ENCODE measurements at regions not wholly inside any gene's neighbourhood (a gene's known extent, or its start where the extent isn't known, plus 50 kb on each side); places are given as distances from the start of the nearest gene placed in this dataset.

DNA sequence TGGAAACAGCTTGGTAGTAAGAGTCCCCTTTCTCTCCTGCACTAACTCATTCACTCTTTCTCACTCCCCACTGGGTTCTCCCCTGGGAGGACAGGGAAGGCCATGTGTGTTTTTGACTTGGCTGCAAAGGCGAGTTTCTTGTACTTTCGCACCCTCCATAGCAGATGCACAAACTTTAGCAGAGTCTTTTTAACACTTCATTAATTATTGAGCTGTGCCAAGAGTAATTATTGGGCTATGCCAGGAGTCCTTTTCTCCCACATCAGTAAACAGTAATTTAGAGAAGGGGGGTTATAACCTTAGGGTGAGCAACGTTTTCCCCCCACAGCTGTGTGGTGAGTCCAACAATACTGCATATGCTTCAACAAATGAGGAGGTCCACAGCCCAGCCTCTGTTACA is 224.4 kb upstream of the ATP11B start:
- no peak for DNase-seq (ENCODE audit: low read depth in 1 of 2, low spot score in 1 of 2)
- no peaks in the 10 kb centered on the region for H3K27me3 ChIP-seq (ENCODE audit: insufficient read depth, poor library complexity, severe bottlenecking)
- H3K27ac ChIP-seq (replicated peaks) = no peak overlapping the region
- TF ChIP-seq, protein P1, sequence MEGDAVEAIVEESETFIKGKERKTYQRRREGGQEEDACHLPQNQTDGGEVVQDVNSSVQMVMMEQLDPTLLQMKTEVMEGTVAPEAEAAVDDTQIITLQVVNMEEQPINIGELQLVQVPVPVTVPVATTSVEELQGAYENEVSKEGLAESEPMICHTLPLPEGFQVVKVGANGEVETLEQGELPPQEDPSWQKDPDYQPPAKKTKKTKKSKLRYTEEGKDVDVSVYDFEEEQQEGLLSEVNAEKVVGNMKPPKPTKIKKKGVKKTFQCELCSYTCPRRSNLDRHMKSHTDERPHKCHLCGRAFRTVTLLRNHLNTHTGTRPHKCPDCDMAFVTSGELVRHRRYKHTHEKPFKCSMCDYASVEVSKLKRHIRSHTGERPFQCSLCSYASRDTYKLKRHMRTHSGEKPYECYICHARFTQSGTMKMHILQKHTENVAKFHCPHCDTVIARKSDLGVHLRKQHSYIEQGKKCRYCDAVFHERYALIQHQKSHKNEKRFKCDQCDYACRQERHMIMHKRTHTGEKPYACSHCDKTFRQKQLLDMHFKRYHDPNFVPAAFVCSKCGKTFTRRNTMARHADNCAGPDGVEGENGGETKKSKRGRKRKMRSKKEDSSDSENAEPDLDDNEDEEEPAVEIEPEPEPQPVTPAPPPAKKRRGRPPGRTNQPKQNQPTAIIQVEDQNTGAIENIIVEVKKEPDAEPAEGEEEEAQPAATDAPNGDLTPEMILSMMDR (IDR thresholded peaks at IDR 0.05; ENCODE audit: insufficient read depth, low read length) = no peak
- TF ChIP-seq GABPA (IDR thresholded peaks at IDR 0.05; ENCODE audit: low read depth) (no peak), POLR2AphosphoS5 (IDR thresholded peaks at IDR 0.05; ENCODE audit: low read depth) (no peak), SPI1 (IDR thresholded peaks at IDR 0.05; ENCODE audit: borderline replicate concordance, low read depth) (no peak)
- TF ChIP-seq, protein P2, sequence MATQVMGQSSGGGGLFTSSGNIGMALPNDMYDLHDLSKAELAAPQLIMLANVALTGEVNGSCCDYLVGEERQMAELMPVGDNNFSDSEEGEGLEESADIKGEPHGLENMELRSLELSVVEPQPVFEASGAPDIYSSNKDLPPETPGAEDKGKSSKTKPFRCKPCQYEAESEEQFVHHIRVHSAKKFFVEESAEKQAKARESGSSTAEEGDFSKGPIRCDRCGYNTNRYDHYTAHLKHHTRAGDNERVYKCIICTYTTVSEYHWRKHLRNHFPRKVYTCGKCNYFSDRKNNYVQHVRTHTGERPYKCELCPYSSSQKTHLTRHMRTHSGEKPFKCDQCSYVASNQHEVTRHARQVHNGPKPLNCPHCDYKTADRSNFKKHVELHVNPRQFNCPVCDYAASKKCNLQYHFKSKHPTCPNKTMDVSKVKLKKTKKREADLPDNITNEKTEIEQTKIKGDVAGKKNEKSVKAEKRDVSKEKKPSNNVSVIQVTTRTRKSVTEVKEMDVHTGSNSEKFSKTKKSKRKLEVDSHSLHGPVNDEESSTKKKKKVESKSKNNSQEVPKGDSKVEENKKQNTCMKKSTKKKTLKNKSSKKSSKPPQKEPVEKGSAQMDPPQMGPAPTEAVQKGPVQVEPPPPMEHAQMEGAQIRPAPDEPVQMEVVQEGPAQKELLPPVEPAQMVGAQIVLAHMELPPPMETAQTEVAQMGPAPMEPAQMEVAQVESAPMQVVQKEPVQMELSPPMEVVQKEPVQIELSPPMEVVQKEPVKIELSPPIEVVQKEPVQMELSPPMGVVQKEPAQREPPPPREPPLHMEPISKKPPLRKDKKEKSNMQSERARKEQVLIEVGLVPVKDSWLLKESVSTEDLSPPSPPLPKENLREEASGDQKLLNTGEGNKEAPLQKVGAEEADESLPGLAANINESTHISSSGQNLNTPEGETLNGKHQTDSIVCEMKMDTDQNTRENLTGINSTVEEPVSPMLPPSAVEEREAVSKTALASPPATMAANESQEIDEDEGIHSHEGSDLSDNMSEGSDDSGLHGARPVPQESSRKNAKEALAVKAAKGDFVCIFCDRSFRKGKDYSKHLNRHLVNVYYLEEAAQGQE (IDR thresholded peaks at IDR 0.05; ENCODE audit: insufficient replicate concordance, low read depth) = no peak
- H3K4me3 ChIP-seq (replicated peaks; ENCODE audit: insufficient read depth, low read length) = no peak overlapping the region

DNA sequence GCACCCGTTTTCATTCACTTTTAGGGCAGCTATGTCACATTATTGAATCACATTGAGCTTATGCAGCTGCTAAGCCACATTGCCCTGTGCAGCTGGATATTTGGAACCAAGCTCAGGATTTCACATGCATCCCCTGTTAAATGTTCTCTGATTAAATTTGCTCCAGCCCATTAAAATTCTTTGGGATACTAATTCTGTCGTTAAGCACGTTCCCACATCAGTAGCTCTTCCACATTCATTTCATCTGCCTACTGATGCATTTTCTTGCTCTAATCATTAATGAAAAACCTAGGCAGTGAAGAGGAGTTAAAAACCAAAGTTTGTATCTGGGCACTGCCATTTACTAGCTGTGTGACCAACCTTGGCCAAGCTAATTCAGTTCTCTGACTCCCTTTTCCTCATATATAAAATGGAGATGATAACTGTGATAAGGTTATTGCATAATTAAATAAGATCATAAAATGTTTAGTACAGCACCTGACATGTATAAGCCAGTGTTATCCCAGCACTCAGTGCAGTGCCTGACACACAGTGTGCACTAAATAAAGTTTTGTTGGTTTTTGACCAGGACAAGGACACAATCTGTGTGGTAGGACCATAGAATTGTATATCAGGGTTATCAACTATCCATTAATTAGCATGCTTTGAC is 222.2 kb upstream of the ATP11B start:
- TF ChIP-seq SPI1 (IDR thresholded peaks at IDR 0.05; ENCODE audit: borderline replicate concordance, low read depth) = no peak
- TF ChIP-seq GABPA (IDR thresholded peaks at IDR 0.05; ENCODE audit: low read depth) = no peak
- TF ChIP-seq, protein P2 (IDR thresholded peaks at IDR 0.05; ENCODE audit: insufficient replicate concordance, low read depth) = no peak
- TF ChIP-seq, protein P1 (IDR thresholded peaks at IDR 0.05; ENCODE audit: insufficient read depth, low read length) = no peak
- TF ChIP-seq POLR2AphosphoS5 (IDR thresholded peaks at IDR 0.05; ENCODE audit: low read depth) = no peak
- no peak for DNase-seq (ENCODE audit: low read depth in 1 of 2, low spot score in 1 of 2)
- no peaks in the 10 kb centered on the region for H3K27me3 ChIP-seq (ENCODE audit: insufficient read depth, poor library complexity, severe bottlenecking)
- H3K27ac ChIP-seq (replicated peaks) = no peak overlapping the region
- no peak overlapping the region for H3K4me3 ChIP-seq (replicated peaks; ENCODE audit: insufficient read depth, low read length)

DNA sequence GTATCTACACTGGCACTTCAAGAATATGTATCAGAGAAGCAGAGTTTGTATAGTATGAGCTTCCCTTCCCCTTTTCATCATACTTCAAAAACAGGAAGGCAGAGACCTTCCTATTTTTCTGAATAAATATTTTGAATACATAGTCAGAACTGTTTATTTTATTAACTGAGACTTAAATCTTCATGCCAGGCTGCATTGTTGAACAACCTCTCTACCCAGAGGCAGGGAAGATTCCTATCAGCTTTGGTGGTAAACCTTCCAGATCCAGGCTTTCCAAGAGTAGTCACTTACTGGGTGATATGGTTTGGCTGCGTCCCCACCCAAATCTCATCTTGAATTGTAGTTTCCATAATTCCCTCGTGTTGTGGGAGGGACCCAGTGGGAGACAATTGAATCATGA is 217.4 kb upstream of the ATP11B start:
- no peak overlapping the region for H3K27ac ChIP-seq (replicated peaks)
- H3K4me3 ChIP-seq (replicated peaks; ENCODE audit: insufficient read depth, low read length) = no peak overlapping the region
- H3K27me3 ChIP-seq (ENCODE audit: insufficient read depth, poor library complexity, severe bottlenecking) = no peaks in the 10 kb centered on the region
- no peak for DNase-seq (ENCODE audit: low read depth in 1 of 2, low spot score in 1 of 2)
- TF ChIP-seq GABPA (IDR thresholded peaks at IDR 0.05; ENCODE audit: low read depth) (no peak), SPI1 (IDR thresholded peaks at IDR 0.05; ENCODE audit: borderline replicate concordance, low read depth) (peak; percentile 45; the same call in 1 of the 2 replicates), POLR2AphosphoS5 (IDR thresholded peaks at IDR 0.05; ENCODE audit: low read depth) (no peak)
- TF ChIP-seq, protein P1 (IDR thresholded peaks at IDR 0.05; ENCODE audit: insufficient read depth, low read length) = no peak
- TF ChIP-seq, protein P2 (IDR thresholded peaks at IDR 0.05; ENCODE audit: insufficient replicate concordance, low read depth) = no peak

Measured in HL-60 (cell line).